H1 (cell line): ENCODE measurements at regions not wholly inside any gene's neighbourhood (a gene's known extent, or its start where the extent isn't known, plus 50 kb on each side); places are given as distances from the start of the nearest gene placed in this dataset.

Source experiments
- ATF2 ChIP-seq: IDR thresholded peaks from 2 replicates; pipeline ENCODE4 v1.6.1; 2012; ENCODE audit warnings: low read length, inconsistent platforms

GRCh38 chr5:120035815-120036577 lies 406.6 kb downstream of the FAM170A start (continued):
- no peak for TF ChIP-seq ATF2
